ENCODE measurements at regions not wholly inside any gene's neighbourhood (a gene's known extent, or its start where the extent isn't known, plus 50 kb on each side); places are given as distances from the start of the nearest gene placed in this dataset.
A peak's percentile ranks its signal among the peaks of the same experiment; 100 is the strongest.

GRCh38 chr6:147132889-147133288 lies 71.3 kb upstream of the STXBP5 start:
- TF ChIP-seq CBFB (CRISPR knock-in tag; IDR thresholded peaks at IDR 0.05; ENCODE audit: low read depth), result no peak
- no peak for TF ChIP-seq TEAD1 (CRISPR knock-in tag; IDR thresholded peaks at IDR 0.05)
- TF ChIP-seq NFE2L1 (CRISPR knock-in tag; IDR thresholded peaks at IDR 0.05), result no peak
- TF ChIP-seq IRF2 (CRISPR knock-in tag; IDR thresholded peaks at IDR 0.05; ENCODE audit: borderline replicate concordance, low read depth), result no peak
- no peak for TF ChIP-seq ZBTB43 (CRISPR knock-in tag; IDR thresholded peaks at IDR 0.05)
- no peak for TF ChIP-seq FOXP4 (CRISPR knock-in tag; IDR thresholded peaks at IDR 0.05)
- no peak for TF ChIP-seq ZNF232 (CRISPR knock-in tag; IDR thresholded peaks at IDR 0.05)
- TF ChIP-seq SOX15 (CRISPR knock-in tag; IDR thresholded peaks at IDR 0.05), result no peak
- TF ChIP-seq ZNF423 (CRISPR knock-in tag; IDR thresholded peaks at IDR 0.05), result no peak
- TF ChIP-seq GTF2I (CRISPR knock-in tag; conservative IDR thresholded peaks at IDR 0.05), result no peak
- ChIA-PET CTCF (no interaction called here), POLR2A (no interaction called here)
- no peak for DNase-seq (ENCODE audit: low spot score)
- H3K9me3 Mint-ChIP-seq, result no peaks in the 10 kb centered on the region
- ATAC-seq, result no peak
- H3K4me3 Mint-ChIP-seq, result no peak overlapping the region
- no peak overlapping the region for H3K27ac Mint-ChIP-seq
- peaks cover 25% of the 10 kb centered on the region for H3K4me1 Mint-ChIP-seq
- H3K36me3 Mint-ChIP-seq, result no peaks in the 10 kb centered on the region
- no peaks in the 10 kb centered on the region for H3K27me3 Mint-ChIP-seq (ENCODE audit: low read depth)

DNA sequence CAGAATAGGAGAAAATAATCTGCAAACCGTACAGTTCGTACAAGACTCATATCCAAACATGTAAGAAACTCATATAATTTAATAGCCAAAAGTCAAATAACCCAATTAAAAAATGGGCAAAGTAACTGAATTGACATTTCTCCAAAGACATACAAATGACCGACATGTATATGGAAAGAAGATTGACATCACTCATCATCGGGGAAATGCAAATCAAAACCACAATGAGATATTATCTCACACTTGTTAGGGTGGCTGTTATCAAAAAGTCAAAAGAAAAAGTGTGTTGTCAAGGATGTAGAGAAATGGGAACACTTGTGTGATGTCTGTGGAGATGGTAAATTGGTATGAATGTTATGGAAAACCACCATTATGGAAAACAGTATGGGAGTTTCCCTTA lies 70.5 kb upstream of the STXBP5 start:
- Mint-ChIP-seq H3K9me3 (no peaks in the 10 kb centered on the region), H3K4me3 (no peak overlapping the region), H3K27ac (no peak overlapping the region), H3K36me3 (no peaks in the 10 kb centered on the region), H3K4me1 (peaks cover 25% of the 10 kb centered on the region), H3K27me3 (ENCODE audit: low read depth) (no peaks in the 10 kb centered on the region)
- no peak for TF ChIP-seq GABPB1 (CRISPR knock-in tag; IDR thresholded peaks at IDR 0.05)
- TF ChIP-seq FOXP1 (CRISPR knock-in tag; IDR thresholded peaks at IDR 0.05; ENCODE audit: borderline replicate concordance), result no peak
- no peak for TF ChIP-seq CREB1 (CRISPR knock-in tag; IDR thresholded peaks at IDR 0.05)
- TF ChIP-seq GRHL2 (CRISPR knock-in tag; IDR thresholded peaks at IDR 0.05; ENCODE audit: insufficient replicate concordance, severe bottlenecking), result no peak
- TF ChIP-seq JAZF1 (CRISPR knock-in tag; IDR thresholded peaks at IDR 0.05), result no peak
- no peak for TF ChIP-seq MYBL2 (CRISPR knock-in tag; IDR thresholded peaks at IDR 0.05)
- no peak for TF ChIP-seq FOXP4 (CRISPR knock-in tag; IDR thresholded peaks at IDR 0.05)
- ChIA-PET POLR2A (no interaction called here), CTCF (no interaction called here)
- ATAC-seq, result no peak
- DNase-seq (ENCODE audit: low spot score), result no peak

DNA sequence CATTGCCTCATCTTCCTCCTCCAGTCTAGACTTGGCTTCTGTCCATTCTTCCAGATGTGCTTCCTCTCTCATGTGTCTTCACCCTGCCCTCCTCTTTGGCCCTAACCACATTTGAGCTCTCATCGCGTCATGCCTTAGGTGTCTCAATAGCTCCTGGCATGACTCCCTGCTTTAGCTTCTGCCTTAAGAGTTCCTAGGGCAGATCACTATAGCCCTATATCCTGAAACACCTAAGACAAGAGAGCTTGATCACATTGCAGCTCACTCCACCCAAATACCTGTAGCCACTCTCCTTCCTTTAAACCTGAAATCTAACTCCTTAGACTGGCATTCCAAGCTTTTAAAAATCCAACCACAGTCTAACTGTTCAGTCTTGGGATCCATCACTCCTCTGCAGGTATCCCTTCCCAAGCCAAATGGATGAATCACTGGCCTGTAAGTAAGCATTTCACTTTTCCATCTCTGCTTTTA lies 69.0 kb upstream of the STXBP5 start:
- Mint-ChIP-seq H3K4me1 (peaks cover 25% of the 10 kb centered on the region), H3K36me3 (no peaks in the 10 kb centered on the region), H3K27me3 (ENCODE audit: low read depth) (no peaks in the 10 kb centered on the region), H3K27ac (0 out of 2 replicates have a peak overlapping the region, but pooled peaks have one; percentile 31), H3K9me3 (no peaks in the 10 kb centered on the region), H3K4me3 (no peak overlapping the region)
- CTCF ChIA-PET, result no interaction called here
- ATAC-seq, result peak; percentile 53
- POLR2A ChIA-PET, result no interaction called here
- DNase-seq (ENCODE audit: low spot score), result no peak
- TF ChIP-seq TEAD4 (CRISPR knock-in tag; IDR thresholded peaks at IDR 0.05), result no peak
- no peak for TF ChIP-seq CREM (CRISPR knock-in tag; IDR thresholded peaks at IDR 0.05)
- TF ChIP-seq NFATC4 (CRISPR knock-in tag; IDR thresholded peaks at IDR 0.05), result no peak
- TF ChIP-seq, protein P1, sequence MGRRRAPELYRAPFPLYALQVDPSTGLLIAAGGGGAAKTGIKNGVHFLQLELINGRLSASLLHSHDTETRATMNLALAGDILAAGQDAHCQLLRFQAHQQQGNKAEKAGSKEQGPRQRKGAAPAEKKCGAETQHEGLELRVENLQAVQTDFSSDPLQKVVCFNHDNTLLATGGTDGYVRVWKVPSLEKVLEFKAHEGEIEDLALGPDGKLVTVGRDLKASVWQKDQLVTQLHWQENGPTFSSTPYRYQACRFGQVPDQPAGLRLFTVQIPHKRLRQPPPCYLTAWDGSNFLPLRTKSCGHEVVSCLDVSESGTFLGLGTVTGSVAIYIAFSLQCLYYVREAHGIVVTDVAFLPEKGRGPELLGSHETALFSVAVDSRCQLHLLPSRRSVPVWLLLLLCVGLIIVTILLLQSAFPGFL (CRISPR knock-in tag; IDR thresholded peaks at IDR 0.05; ENCODE audit: borderline replicate concordance), result no peak
- TF ChIP-seq EMX1 (CRISPR knock-in tag; IDR thresholded peaks at IDR 0.05), result no peak
- TF ChIP-seq ZNF138 (CRISPR knock-in tag; conservative IDR thresholded peaks at IDR 0.05), result no peak
- TF ChIP-seq ZBTB43 (CRISPR knock-in tag; IDR thresholded peaks at IDR 0.05), result no peak
- no peak for TF ChIP-seq SP1 (CRISPR knock-in tag; conservative IDR thresholded peaks at IDR 0.05)
- TF ChIP-seq, protein P2, sequence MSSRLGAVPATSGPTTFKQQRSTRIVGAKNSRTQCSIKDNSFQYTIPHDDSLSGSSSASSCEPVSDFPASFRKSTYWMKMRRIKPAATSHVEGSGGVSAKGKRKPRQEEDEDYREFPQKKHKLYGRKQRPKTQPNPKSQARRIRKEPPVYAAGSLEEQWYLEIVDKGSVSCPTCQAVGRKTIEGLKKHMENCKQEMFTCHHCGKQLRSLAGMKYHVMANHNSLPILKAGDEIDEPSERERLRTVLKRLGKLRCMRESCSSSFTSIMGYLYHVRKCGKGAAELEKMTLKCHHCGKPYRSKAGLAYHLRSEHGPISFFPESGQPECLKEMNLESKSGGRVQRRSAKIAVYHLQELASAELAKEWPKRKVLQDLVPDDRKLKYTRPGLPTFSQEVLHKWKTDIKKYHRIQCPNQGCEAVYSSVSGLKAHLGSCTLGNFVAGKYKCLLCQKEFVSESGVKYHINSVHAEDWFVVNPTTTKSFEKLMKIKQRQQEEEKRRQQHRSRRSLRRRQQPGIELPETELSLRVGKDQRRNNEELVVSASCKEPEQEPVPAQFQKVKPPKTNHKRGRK (CRISPR knock-in tag; IDR thresholded peaks at IDR 0.05; ENCODE audit: borderline replicate concordance), result no peak
- no peak for TF ChIP-seq SOX15 (CRISPR knock-in tag; IDR thresholded peaks at IDR 0.05)
- no peak for TF ChIP-seq NFE2L1 (CRISPR knock-in tag; IDR thresholded peaks at IDR 0.05)
- TF ChIP-seq, protein P3, sequence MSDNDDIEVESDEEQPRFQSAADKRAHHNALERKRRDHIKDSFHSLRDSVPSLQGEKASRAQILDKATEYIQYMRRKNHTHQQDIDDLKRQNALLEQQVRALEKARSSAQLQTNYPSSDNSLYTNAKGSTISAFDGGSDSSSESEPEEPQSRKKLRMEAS (CRISPR knock-in tag; IDR thresholded peaks at IDR 0.05), result no peak

Measured in WTC11 (cell line).